HEK293T (cell line): ENCODE measurements at regions not wholly inside any gene's neighbourhood (a gene's known extent, or its start where the extent isn't known, plus 50 kb on each side); places are given as distances from the start of the nearest gene placed in this dataset.

Experiments
- CTCF ChIA-PET: fragments of 350-600 bp; formaldehyde crosslinking; extraction: SDS; loops from one replicate; lab custom pipeline; 2021; ENCODE audit warnings: antibody characterized with exemption, inconsistent platforms; lab: Yijun Ruan, JAX
- POLR2A ChIA-PET: fragments of 350-600 bp; formaldehyde crosslinking; extraction: SDS; loops from one replicate; lab custom pipeline; 2020; ENCODE audit warnings: antibody characterized with exemption, inconsistent platforms; lab: Yijun Ruan, JAX
- DNase-seq: peaks from one replicate; pipeline ENCODE4 v3.0.0; 2012; ENCODE audit warnings: mixed read lengths; ENCODE audit errors: extremely low spot score
- ARNT ChIP-seq: fragments of 450-650 bp; IDR thresholded peaks from 2 replicates; pipeline ENCODE4 v1.6.1; 2017; ENCODE audit warnings: mild to moderate bottlenecking
- BHLHE40 ChIP-seq: fragments of 450-650 bp; IDR thresholded peaks from 2 replicates; pipeline ENCODE4 v1.6.1; 2016; ENCODE audit warnings: mild to moderate bottlenecking, moderate library complexity, borderline replicate concordance
- CTBP1 ChIP-seq: fragments of 450-650 bp; IDR thresholded peaks from 2 replicates; pipeline ENCODE4 v1.6.1; 2016; ENCODE audit warnings: borderline replicate concordance
- ELF4 ChIP-seq: fragments of 450-650 bp; IDR thresholded peaks from 2 replicates; pipeline ENCODE4 v1.6.1; 2017; ENCODE audit warnings: antibody characterized with exemption
- FOXA1 ChIP-seq: fragments of 450-650 bp; IDR thresholded peaks from 2 replicates; pipeline ENCODE4 v1.6.1; 2016; ENCODE audit warnings: mild to moderate bottlenecking
- FOXK2 ChIP-seq: fragments of 450-650 bp; IDR thresholded peaks from 2 replicates; pipeline ENCODE4 v1.6.1; 2016; ENCODE audit warnings: mild to moderate bottlenecking
- FOXM1 ChIP-seq: fragments of 450-650 bp; IDR thresholded peaks from 2 replicates; pipeline ENCODE4 v1.6.1; 2017; ENCODE audit warnings: mild to moderate bottlenecking, borderline replicate concordance
- HDGF ChIP-seq: fragments of 450-650 bp; IDR thresholded peaks from 2 replicates; pipeline ENCODE4 v1.6.1; 2017; ENCODE audit warnings: antibody characterized with exemption, borderline replicate concordance
- L3MBTL2 ChIP-seq: fragments of 450-650 bp; conservative IDR thresholded peaks from 2 replicates; pipeline ENCODE4 v1.6.1; 2016; ENCODE audit warnings: mild to moderate bottlenecking
- LEF1 ChIP-seq: fragments of 450-650 bp; IDR thresholded peaks from 2 replicates; pipeline ENCODE4 v1.6.1; 2017; ENCODE audit warnings: mild to moderate bottlenecking, borderline replicate concordance
- NFRKB ChIP-seq: fragments of 450-650 bp; IDR thresholded peaks from 2 replicates; pipeline ENCODE4 v1.6.1; 2016; ENCODE audit warnings: mild to moderate bottlenecking, moderate library complexity
- SP1 ChIP-seq: fragments of 450-650 bp; IDR thresholded peaks from 2 replicates; pipeline ENCODE4 v1.6.1; 2017
- SUZ12 ChIP-seq: fragments of 450-650 bp; IDR thresholded peaks from 2 replicates; pipeline ENCODE4 v1.6.1; 2016; ENCODE audit warnings: mild to moderate bottlenecking
- TARDBP ChIP-seq: fragments of 450-650 bp; IDR thresholded peaks from 2 replicates; pipeline ENCODE4 v1.6.1; 2016
- ZNF384 ChIP-seq: fragments of 450-650 bp; IDR thresholded peaks from 2 replicates; pipeline ENCODE4 v1.6.1; 2016
- TF ChIP-seq, protein P1 (sequence below): fragments of 450-650 bp; IDR thresholded peaks from 2 replicates; pipeline ENCODE4 v1.6.1; 2016

DNA sequence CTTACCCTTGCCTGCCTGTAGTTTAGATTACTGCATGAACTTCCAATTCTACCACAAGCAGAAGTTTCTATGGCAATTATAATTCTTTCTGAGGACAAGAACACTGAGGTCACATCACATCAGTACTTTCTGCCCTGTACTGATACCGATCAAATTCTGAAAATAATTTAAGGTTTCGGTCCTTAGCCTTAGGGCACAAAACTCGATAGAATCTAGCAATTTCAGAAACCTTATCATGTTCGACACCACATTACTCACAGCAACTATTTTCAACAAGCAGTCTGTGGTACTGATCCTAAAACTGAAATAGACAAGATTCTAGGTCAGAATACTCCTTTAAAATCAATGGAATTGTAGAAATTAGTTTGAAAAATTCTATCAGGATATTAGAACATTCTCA, 187.0 kb upstream of the LRFN5 start:
- ChIA-PET CTCF (no interaction called here), POLR2A (no interaction called here)
- no peak for TF ChIP-seq TARDBP
- no peak for TF ChIP-seq CTBP1
- TF ChIP-seq ZNF384: no peak
- TF ChIP-seq LEF1: no peak
- no peak for TF ChIP-seq SP1
- TF ChIP-seq BHLHE40: no peak
- TF ChIP-seq NFRKB: no peak
- no peak for TF ChIP-seq FOXK2
- no peak for TF ChIP-seq ARNT
- no peak for TF ChIP-seq SUZ12
- TF ChIP-seq HDGF: no peak
- no peak for TF ChIP-seq FOXA1
- no peak for DNase-seq

DNA sequence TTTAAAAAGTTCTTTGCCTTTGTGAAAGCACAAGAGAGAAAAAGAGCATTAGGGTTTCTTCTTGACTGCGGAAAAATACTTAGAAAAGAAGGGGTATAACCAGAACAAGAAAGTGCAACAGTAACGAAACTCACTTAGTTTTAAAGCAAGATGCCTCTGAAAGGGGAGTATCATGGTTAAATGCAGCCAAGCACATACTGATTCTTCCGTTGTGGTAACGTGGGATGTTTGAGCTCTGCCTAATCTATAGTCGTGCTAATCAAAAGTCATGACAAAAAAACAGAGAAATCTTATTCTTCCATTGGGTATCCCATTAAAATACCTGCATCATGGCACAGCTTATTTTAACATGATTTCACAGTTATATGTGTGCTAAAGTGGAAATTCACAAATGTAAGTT, 187.8 kb upstream of the LRFN5 start:
- POLR2A ChIA-PET: no interaction called here
- CTCF ChIA-PET: no interaction called here
- TF ChIP-seq FOXM1: no peak
- no peak for TF ChIP-seq FOXK2
- no peak for DNase-seq

DNA sequence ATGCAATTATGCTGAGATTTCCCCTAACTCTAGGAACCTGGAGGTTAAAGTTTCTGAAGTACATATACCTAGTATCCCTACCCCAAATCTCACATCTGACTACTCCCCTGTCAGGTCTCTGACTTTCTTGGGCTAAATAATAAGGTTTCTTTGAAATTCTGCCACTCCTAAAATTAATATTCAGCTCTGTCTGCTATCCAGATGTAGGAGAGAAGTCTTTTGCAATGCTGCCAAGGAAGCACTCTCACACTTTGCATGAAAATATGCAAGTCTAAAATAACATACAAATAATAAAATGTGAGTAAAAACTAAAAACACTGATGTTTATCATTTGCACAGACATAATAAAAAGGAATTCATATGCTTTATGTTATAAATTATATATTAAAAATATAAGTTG, 196.9 kb upstream of the LRFN5 start:
- TF ChIP-seq HDGF: no peak
- CTCF ChIA-PET: no interaction called here
- POLR2A ChIA-PET: no interaction called here
- no peak for DNase-seq

DNA sequence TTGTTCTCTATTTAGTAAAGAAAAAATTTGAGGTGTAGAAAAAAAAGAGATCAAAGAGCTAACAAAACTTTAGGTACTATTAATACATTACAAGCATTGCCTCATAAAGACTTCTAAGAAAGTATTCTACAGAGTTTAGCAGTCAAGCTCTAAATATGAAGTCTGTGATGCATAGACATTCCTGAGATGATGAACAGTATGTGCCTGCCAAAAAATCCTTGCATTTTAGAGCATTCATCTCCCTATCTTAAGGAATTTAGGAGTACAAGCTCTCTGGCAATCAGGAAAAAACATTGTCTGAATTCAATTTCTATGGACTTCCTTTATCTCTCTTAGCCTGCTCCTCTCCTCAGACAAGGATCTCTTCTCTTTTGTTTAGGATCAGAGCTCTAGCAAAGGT, 202.6 kb upstream of the LRFN5 start:
- CTCF ChIA-PET: no interaction called here
- DNase-seq: no peak
- no peak for TF ChIP-seq TARDBP
- TF ChIP-seq SP1: no peak
- no peak for TF ChIP-seq L3MBTL2
- no peak for TF ChIP-seq SUZ12
- TF ChIP-seq NFRKB: no peak
- TF ChIP-seq FOXK2: no peak
- no peak for TF ChIP-seq FOXM1
- no peak for TF ChIP-seq CTBP1
- TF ChIP-seq ZNF384: no peak
- POLR2A ChIA-PET: no interaction called here

DNA sequence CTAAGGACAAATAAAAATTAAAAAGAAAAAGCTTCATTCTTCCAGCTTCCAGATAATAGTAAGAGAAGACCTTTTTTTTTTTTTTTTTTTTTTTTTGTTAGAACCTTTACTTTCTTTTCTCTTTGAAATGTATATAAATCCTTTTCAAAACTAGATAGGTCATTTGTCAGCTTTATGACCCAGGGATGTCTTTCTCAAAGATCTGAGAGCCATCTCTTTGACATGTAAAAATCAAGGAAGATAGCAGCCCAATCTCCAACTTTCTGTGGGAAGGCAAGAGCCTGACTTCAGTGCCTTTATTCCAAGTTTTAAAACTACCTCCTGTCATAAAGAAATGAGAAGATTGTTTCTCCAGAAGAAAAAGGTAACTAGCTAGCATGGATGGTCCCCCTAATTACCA, 203.3 kb upstream of the LRFN5 start:
- DNase-seq: no peak
- POLR2A ChIA-PET: no interaction called here
- CTCF ChIA-PET: no interaction called here
- TF ChIP-seq, protein P1, sequence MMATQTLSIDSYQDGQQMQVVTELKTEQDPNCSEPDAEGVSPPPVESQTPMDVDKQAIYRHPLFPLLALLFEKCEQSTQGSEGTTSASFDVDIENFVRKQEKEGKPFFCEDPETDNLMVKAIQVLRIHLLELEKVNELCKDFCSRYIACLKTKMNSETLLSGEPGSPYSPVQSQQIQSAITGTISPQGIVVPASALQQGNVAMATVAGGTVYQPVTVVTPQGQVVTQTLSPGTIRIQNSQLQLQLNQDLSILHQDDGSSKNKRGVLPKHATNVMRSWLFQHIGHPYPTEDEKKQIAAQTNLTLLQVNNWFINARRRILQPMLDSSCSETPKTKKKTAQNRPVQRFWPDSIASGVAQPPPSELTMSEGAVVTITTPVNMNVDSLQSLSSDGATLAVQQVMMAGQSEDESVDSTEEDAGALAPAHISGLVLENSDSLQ: no peak
- no peak for TF ChIP-seq FOXM1
- no peak for TF ChIP-seq SP1
- no peak for TF ChIP-seq LEF1
- TF ChIP-seq FOXK2: no peak
- TF ChIP-seq HDGF: no peak
- no peak for TF ChIP-seq L3MBTL2
- TF ChIP-seq BHLHE40: no peak
- no peak for TF ChIP-seq FOXA1
- no peak for TF ChIP-seq TARDBP
- no peak for TF ChIP-seq SUZ12
- TF ChIP-seq ZNF384: no peak
- no peak for TF ChIP-seq NFRKB
- TF ChIP-seq ELF4: no peak
- TF ChIP-seq CTBP1: no peak
- no peak for TF ChIP-seq ARNT

DNA sequence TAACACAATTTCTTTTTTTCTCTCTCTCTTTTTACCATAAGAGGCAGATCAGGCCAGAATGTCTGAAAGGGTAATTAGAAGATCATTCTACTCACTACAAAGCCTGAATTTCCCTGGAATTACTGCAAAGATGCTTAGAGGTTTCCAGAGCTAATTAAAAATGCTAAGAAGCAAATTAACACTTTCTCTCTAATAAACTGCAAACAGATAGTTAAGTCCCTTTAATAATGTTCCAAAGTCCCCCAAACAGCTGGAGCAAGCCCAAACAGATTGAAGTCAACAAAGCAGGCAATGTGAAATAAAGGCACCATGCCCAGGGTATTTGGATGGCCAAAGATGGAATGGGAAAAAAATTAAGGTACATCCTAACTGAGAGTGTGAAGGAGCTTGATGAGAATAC, 208.8 kb upstream of the LRFN5 start:
- ChIA-PET CTCF (no interaction called here), POLR2A (no interaction called here)
- no peak for DNase-seq
- TF ChIP-seq CTBP1 (no peak), L3MBTL2 (no peak), TARDBP (no peak), FOXA1 (no peak), NFRKB (no peak), SUZ12 (no peak), LEF1 (no peak), ARNT (no peak)
- TF ChIP-seq, protein P1: no peak

DNA sequence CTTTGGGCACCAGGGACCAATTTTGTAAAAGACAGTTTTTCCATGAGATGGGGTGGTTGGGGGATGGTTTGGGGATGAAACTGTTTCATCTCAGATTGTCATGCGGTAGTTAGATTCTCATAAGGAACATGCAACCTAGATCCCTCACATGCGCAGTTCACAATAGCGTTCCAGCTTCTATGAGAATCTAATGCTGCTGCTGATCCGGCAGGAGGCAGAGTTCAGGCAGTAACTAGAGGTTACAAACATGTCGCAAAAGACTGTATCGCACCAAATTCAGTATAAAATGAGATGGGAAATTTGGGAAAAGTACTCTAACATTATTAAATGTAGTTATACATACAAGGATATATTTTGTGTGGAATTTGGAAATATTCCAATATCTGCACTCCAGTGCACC, 213.2 kb upstream of the LRFN5 start:
- TF ChIP-seq NFRKB (no peak), BHLHE40 (no peak), ZNF384 (no peak), CTBP1 (no peak), L3MBTL2 (no peak), FOXM1 (no peak), HDGF (no peak), ARNT (no peak), FOXK2 (no peak), SUZ12 (no peak), SP1 (no peak), FOXA1 (no peak), TARDBP (no peak), ELF4 (no peak), LEF1 (no peak)
- TF ChIP-seq, protein P1: no peak
- ChIA-PET CTCF (no interaction called here), POLR2A (no interaction called here)
- DNase-seq: no peak
